CD4-positive, alpha-beta T cell treated with Interleukin-10 for 1 hour (primary cell): ENCODE measurements at regions not wholly inside any gene's neighbourhood (a gene's known extent, or its start where the extent isn't known, plus 50 kb on each side); places are given as distances from the start of the nearest gene placed in this dataset.

ENCODE experiments used
- DNase-seq: peaks from one replicate; pipeline ENCODE4 v3.0.0-alpha.2; 2020

DNA sequence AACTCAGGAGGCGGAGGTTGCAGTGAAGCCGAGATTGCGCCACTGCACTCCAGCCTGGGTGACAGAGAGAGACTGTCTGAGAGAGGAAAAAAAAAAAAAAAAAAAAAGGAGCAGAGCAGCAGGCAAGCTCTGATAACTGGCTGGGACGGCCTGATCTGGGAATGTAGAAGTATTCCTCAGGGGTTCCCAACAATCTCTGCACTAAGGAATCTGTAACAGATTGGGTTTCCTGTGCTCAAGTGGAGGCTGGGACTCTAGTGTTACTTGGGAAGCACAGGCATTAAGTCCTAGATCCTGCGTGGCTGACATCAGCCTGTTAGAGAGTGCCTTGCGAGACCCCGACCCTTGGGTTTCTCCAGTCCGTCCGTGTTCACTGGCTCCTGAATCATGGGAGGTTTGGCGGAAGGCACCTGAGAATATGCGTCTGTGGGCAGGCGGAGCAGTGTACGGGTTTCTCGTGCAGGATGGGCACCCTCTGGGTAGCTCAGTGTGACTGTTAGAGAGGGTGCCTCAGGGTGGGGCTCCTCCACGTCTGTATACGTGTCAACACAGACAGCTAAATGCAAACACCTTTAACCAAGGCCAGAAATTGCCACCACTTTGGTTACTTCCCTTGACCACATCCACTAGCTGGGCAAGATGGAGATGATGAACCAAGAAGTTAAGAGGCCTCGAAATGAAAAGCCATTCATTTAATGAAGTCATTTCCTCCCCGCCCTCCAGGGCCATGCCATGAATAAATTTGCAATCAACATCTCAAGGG lies 174.9 kb upstream of the RPL38 start:
- no peak for DNase-seq

DNA sequence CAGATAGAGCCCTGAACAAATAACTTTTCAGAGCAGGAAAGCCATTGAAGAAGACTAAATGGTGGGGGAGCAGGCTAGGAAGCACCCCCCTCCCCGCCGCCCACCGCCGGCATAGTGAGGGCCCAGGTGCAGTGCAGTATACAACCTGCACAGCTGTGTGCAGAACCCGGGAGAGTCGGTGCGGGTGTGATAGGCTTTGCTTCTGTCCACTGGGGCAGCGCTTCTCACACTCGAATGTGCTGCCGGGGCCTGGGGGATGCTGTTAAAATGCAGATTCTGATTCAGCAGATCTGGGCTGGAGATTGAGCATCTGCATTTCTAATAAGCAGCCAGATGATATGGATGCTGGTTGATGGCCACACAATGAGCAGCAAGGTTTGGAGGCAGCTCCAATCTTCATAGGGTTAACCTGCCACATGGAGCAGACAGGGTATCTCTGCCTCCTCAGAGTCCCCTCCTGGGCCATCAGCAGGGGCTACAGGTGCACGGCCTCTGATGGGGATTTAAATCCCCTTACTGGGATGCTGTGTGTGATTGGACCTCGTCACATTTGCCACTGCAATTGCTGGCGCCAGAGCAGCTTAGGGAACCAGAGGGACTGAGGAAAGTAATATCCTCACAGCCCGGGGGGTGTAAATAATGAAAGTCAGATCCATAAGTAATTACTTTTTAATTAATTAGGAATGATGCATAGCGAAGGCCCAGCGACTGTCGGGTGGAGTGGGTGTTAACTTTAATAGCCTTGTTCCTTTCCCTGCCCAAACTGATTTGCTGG lies 172.0 kb upstream of the RPL38 start:
- no peak for DNase-seq

DNA sequence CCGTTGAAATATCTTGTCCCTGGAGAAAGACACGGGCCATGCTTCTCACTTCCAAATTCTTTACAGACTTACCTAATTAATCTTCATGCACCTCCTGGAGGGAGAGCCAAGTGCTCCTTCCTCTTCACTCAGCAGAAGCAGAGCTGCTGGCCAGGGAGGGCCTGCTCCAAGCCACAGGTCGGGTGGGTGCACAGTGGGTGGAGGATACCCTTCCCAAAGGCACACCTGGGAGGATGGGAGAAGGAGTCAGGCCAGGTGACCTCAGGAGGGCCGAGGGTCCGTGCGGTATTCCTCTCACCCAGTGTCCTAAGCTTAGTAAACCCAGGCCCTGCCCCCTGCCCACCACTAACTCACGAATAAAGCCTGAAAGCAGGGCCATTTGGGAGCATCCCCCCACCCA lies 171.3 kb upstream of the RPL38 start:
- DNase-seq: no peak

DNA sequence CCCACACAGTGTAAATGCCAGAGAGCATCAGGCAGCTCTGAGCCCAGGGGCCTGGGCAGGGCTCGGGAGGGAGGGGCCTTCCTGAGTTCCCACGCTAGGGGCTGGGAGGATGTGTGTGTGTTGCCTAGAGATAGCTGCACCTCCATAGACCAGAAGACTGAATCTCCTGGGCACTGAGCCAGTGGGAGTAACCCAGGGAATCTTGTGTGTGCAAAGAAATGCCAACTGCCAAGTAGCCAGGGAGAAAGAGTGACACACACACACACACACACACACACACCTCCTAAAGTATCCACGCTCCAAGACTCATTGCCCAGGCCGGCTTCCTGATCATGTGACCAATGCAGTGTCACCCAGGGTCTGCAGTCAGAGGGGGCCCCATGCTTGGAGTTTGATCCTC lies 166.2 kb upstream of the RPL38 start:
- DNase-seq: no peak

DNA sequence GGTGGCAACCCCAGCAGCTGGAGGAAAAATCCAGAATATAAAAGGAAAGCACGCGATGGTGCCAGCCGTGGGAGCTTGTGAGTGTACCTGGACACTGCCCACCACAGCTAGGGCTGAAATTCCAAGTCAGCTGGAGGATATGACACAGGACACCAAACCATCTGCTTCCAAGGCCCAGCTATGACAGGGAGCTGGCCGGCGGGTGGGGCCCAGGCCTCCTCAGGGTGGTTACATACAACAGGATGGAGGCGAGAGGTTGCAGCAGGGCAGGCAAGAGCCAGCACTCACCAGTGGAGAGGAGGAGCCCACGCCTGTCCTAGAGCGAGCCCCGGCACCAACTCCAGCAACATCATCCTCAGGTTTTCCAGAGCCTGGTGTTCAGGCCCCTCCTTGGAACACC lies 163.2 kb upstream of the RPL38 start:
- DNase-seq: no peak

DNA sequence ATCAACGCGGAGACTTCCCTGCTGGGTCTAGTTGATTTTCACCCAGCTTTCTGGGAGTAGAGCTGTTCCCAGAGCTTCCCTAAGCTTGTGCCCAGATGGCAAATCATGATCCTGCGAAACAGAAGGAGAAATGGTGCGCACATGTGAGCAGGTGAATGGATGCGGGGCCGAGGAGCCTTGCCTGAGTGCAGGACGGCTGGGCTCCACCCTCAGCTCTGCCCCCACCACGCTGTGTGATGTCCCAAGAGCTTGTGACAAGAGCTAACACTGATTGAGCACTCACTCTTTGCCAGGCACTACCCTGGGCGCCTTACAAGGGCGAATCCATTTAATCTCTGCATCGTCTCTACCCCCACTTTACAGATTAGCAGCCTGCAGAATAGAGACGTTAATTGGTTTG lies 162.7 kb upstream of the RPL38 start:
- DNase-seq: no peak

DNA sequence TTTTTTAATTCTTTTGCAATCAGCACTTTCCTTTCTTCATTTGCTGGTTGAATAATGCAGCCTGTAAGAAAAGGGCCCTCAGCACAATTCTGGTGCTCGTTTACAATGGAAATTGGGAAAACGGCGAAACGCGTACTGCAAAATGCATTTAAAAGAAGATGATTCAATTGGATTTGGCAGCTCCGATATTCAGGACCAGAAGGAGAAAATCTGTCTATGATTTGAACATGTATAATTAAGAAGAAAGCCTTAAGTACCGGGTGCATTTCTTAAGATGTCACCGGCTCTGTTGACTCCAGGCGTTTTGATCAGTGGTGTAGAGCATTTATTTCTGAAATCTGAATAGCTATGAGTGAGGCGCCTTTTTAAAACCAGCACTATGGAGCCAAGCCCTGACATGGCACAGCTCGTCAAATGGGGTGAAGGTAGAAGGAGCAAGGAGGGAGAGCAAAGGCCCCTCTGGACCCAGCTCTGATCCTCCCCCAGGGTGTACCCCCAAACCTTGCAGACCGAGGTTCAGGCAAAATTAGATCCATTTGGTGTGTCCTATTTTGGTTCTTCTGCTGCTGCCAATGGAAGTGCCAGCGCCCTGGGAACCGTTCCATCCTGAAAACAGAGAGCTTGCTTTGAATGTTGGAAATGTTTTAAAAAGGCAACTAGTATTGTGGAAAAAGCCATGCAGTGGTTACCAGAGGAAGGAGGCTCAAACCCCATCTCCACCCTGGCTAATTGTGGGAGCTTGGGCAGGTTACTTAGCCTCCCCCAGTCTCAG lies 161.4 kb upstream of the RPL38 start:
- DNase-seq: no peak

DNA sequence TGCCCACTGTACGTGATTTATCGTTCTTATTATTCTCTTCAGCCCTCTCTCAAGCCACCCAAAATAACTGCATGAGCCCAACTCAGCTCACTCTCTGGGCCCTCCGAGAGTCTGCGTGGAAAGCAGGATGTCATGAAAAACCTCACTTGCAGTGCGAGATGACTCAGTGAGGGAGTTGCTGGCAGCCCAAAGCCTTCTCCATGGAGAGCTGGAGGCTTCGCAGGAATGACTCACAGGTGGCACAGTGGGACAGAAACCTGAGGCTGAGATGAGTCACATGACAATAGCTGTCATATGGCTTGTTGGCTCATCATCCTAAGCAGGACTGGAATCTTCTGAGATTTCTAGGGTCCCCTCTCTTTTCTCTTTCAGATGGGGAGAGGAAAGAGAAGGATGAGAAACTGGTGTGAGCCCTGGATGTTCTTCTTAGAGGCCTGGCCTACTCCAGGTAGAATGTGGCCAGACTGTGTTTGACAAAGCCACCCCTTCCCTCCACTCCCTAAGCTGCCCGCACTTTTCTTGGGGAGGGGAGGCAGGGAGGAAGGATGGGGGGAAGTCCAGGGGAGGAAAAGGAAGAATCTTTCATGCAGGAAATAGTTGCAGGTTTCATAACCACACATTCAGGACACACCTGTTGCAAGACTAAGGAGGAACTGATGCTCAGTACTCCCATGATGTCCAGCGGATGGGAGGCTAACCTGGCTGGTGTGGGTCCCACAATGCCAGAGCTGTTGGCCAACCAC lies 160.6 kb upstream of the RPL38 start:
- DNase-seq: no peak

DNA sequence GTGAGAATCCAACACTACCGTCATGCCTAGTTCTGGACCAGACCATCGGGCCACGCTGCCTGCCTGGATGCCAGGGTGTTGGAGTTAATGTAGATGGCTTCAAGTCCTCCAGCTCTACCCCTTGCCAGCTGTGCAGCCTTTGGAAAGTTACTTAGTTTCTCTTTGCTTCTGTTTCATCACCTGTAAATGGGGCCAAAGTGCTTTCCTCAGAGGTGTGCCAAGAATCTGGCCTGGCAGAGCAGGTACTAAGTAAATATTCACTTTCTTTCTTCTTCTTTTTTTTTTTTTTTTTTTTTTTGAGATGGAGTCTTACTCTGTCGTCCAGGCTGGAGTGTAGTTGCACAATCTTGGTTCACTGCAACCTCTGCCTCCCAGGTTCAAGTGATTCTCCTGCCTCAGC lies 159.5 kb upstream of the RPL38 start:
- no peak for DNase-seq

DNA sequence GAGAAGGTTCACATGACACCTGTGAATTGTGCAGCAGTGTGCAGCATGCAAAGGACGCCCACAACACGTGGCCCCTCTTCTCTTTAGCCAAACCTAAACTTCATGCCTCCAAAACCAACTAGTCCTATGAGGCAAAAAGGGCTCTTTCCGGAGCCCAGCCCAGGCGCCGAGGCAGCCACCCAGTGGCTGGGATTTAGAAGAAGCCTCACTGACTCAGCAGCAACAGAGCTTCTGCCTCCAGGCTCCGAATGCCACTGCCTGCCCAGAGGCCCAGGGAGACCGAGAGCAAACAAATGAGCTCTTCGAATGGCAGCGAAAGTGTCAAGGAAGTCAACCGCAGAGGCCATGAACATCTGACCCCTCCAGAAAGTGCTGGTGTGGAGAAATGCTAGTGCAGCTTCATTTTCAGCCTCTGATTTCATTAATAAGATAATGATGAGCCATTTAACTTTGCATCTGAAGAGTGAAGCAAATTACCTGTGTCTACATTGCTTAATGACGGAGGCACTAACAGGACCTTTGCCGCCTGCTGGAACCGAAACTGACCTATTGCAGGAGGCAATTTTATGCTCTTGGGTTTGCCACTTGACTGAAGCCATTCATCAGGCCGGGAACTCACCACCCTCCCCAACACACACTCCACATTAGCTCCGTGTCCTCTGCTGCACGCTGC lies 157.7 kb upstream of the RPL38 start:
- no peak for DNase-seq

DNA sequence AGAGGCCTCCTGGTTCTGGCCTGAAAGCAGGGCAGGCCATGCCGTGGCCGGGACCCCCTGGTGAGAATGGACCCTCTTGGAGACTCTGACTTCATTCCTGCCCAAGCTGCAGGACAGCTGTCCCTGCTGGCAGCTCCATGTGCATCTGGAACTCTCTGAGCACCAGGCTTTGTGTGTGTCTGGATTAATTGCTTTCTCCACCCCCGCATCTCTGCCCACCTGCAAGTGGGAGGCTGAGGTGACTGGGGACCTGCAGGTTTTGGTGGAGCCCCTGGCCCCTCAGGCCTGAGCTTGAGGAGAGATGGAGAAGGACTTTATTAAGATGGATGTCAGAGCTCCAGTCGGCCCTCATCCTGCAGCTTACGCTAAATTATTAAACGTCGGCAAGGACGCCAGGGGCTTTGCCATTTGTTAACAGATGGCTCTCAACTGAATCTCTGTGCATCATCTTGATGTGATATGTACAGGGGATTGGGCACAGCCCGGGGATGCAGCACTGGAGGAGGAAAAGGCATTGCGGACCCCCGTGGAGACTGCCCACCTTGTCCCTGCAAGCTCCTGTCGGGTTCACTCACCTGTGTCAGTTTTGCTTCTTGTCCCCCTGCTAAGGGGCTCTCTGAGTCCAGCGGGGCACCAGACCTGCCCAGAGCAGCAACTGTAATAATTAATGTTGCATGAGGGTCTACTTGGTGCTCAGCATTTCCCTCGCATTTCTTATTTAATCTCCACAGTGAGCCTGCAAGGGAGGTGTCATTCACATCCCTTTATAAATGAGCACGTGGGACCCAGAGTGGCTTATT lies 154.1 kb upstream of the RPL38 start:
- DNase-seq: no peak

DNA sequence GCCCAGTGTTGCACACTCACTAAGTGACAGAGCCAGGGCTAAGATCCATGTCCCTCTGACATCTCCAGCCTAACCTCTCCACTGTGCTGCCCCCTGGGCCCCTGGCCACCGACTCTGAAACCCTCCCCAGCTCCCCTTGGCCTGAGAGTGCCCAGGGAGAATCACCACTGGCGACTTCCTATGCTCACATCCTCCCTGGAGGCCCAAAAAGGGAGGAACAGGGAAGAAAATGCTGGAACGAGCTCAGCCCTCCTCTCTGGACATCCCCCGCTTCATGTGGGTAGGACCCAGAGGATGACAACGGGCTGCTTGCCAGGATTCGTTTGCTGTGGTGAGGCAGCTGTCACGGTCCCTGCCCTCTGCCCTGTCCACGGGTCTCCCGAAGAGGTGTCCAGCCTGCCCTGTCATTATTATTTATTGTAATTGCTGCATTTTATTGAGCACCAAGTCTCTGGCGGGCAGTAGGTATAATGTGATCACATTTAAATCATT lies 153.5 kb upstream of the RPL38 start:
- DNase-seq: no peak

DNA sequence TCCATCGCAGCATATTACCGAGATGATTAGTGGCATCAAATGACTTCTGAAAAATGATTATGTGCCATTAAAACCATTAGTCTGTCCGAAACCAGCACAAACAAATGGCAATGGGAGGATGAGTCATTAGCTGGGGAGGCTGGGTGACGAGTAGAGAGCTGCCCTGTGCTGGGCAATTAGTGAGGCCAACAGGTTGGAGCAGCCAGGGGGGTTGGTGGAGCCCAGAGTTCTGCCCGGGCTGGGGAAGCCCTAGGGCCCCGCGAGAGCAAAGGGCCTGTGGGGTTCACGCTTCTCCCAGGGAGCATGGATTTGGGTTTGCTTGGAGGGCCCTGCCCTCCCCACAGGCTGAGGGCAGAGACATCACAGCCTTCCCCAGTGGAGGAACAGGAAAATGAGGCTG lies 152.1 kb upstream of the RPL38 start:
- no peak for DNase-seq

DNA sequence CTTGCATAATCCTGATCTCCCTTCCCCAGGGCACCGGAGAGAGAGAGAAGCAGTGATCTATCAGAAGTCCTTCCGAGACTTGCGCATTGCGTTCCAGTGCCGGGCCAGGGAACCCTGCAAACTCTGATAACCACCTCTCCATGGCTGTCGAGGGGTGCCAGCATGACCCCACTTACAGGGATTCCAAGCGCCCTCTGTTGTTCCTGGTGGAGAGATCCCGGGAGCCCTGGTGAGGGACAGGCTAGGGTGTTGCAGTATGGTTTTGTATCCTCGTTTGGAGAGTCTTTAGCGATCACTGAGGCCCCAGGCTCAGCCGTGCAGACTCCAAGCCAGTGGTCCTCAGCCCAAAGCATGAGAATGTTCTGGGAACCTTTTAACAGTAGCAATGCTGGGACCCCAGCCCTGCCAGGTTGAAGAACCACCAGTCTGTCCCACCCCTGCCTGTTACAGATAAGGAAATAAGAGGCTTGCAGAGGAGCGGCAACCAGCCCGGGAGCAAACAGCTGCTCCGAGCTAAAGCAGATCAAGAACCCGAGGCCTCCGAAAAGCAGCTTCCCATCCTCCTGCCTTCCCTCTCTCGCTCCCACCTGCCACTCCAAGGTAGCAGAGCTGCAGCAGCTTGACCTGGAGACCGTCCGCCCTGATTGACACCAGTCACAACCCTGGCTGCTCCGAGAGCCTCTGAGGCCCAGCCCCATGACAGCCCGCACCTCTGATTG lies 150.3 kb upstream of the RPL38 start:
- no peak for DNase-seq

DNA sequence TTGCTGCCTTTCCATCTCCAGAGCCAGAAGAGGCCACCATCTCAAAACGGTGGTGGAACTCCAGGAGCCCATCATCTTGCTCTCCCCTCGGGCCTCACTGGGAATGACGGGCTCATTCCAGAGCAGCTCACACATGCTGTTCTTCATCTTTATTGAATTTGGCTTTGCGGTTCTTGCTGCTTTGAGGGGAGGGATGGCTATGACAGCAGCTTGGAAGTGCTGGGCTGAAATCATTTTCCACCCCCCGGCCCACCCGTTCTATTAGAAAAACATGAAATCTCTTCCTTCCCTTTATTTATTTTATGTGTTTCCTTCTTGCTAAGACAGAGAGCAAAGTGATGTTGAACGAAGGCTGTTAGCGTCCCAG lies 149.8 kb upstream of the RPL38 start:
- no peak for DNase-seq

DNA sequence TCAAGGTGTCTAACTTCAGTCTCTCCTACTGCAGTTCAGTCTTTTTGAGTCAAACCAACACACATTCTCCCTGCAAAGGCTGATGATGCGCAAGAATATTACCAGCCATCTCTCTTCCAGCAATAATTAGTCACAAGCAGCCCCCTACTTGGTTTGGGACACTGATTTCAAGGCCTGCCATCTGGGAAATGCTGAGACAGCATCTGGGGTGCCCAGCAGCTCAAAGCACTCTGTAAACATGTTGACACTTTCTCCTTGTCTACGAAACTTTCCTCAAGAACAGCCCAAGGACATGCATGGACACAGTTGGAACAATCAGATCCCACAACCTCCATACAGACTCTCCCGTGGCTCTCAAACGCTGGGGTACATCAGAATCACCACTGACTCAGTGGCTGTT lies 149.2 kb upstream of the RPL38 start:
- DNase-seq: no peak

DNA sequence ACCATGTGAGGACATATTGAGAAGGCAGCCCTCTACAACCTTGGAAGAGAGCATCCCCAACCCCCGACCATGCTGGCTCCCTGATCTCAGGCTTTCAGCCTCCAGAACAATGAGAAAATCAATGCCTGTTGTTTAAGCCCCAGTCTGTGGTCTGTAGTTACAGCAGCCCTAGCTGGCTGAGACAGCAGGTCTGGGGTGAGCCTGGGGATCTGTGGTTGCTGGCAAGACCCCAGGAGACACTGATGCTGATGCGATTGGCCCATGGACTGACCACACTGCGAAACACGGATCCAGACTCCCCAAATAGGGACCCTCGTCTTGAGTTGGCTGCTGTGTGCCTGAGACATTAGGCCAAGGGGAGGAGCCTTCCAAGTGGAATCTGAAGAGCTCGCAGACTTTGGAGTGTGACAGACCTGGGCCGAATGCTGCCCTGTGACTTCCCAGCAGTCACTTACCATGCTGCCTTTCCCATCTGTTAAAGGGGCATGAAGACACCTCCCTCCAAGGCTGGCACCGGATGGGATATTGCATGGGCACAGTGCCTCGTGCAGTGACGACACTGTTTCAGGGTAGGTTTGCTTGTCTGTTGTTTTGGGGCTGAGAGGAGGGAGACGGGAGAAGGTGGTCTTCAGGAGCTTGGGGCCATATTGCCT lies 147.8 kb upstream of the RPL38 start:
- DNase-seq: no peak

DNA sequence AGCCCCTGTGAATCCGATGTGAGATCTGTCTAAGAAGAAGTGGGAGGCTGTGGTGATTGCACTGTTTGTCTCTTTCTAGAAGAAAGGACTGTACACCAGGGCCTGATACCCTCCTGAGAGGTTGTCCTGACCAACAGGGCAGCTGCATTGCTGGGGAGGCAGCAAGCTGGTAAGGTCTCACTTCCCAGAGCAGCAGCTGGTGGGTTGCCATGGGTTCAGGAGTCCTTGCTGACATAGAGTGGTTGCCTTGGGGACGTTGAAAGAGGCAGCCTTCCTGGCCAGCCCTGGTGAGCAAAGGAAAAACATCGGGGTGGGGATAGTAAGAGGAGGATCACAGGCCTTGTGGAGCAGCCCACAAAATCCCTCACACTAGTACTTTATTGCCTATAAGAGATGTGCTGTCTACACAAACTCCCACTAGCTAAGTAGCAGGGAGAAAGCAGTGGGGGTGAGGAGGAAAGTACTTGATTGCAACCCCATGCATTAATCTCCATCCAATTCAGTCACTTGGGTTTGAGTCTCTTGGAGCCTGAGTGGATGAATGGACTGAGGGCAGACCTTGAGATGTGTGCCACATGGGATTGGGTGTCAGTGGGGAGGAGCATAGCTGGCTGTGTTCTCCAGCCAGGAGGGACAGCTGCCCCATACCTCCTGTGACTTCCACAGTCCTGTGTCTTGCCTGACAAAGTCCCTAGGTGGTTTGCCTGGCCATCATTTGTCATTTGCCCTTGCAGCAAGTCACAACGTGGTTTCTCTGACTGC lies 143.8 kb upstream of the RPL38 start:
- DNase-seq: no peak

DNA sequence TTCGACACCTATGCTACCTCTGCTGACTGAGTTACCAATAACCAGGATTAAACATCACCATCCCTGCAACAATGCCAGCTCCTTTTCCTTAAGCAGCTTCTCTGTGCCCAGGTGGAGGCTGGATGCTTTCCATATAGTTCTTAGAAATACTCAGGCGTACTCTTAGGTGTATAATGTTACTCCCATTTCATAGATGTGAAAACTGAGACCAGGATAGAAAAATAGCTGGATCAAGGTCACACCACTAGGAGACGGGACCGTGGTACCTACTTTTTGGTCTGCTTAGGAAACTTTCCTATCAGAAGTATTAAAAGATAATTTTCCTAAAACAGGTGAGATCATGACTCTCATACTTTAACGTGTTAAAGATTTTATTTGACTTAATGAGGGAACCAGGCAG lies 141.7 kb upstream of the RPL38 start:
- no peak for DNase-seq

DNA sequence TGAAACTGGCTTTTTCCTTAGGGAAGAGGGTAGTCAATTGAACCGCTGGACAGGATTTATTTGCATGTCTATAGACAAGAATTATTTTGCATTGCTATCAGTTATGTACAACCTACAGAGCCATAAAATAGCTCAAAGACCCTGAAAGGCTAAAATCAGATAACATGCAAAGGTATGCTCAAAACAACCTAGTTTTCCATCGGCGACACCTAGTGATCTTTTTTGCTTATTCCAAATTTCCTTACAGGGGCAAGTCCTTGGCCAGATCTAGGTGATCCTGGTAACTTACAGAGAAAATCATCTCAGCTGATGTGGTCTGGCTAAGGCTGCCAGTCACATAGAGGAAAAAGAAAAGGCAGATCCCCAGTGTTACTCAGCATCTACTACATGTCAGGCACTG lies 141.2 kb upstream of the RPL38 start:
- no peak for DNase-seq
